PC-9 (cell line): ENCODE measurements at regions not wholly inside any gene's neighbourhood (a gene's known extent, or its start where the extent isn't known, plus 50 kb on each side); places are given as distances from the start of the nearest gene placed in this dataset.

Experiments
- BruUV-seq: library from RNA; stranded (reverse); fragments of 400-500 nt; replicated peaks from 2 replicates; lab custom pipeline; 2021; lab: Mats Ljungman, UMichigan
- CTCF ChIA-PET: fragments of 300-600 bp; sonication (Branson Sonifier 250); formaldehyde crosslinking; loops from one replicate; lab custom pipeline; 2022; ENCODE audit warnings: antibody characterized with exemption; lab: Charles Lee
- POLR2A ChIA-PET: fragments of 300-600 bp; sonication (Branson Sonifier 250); formaldehyde crosslinking; loops from one replicate; lab custom pipeline; 2022; ENCODE audit warnings: antibody characterized with exemption; ENCODE audit not compliant: unreplicated experiment; lab: Charles Lee
- DNase-seq, 2 experiments: peaks; one replicate each; pipeline versions ENCODE4 v3.0.0 to v3.0.0-alpha.2; 2015 to 2022; ENCODE audit warnings: mixed read lengths in 1 of 2
- H2AFZ ChIP-seq: fragments of 200-600 bp; sonication (generic); 2 replicates; pipeline ENCODE4 v1.8.1; 2017; ENCODE audit warnings: antibody characterized with exemption
- H3F3A ChIP-seq: fragments of 200-600 bp; sonication (generic); 2 replicates; pipeline ENCODE4 v1.8.1; 2017; ENCODE audit warnings: antibody characterized with exemption, mild to moderate bottlenecking, low read depth; ENCODE audit not compliant: insufficient read depth
- H3K27ac ChIP-seq: fragments of 200-600 bp; sonication (generic); 2 replicates; pipeline ENCODE4 v1.6.1; 2016; ENCODE audit warnings: mixed run types
- H3K27me3 ChIP-seq: fragments of 200-600 bp; sonication (generic); 2 replicates; pipeline ENCODE4 v1.6.1; 2016; ENCODE audit warnings: low read depth, mixed run types; ENCODE audit not compliant: insufficient read depth
- H3K36me3 ChIP-seq: fragments of 200-600 bp; sonication (generic); 2 replicates; pipeline ENCODE4 v1.6.1; 2016; ENCODE audit warnings: low read depth, mixed run types
- H3K4me1 ChIP-seq: fragments of 200-600 bp; sonication (generic); replicated peaks from 2 replicates; pipeline ENCODE4 v1.6.1; 2016; ENCODE audit warnings: mixed run types; ENCODE audit not compliant: insufficient read depth
- H3K4me2 ChIP-seq: fragments of 200-600 bp; sonication (generic); 2 replicates; pipeline ENCODE4 v1.6.1; 2017; ENCODE audit warnings: mixed run types
- H3K4me3 ChIP-seq: fragments of 200-600 bp; sonication (generic); 2 replicates; pipeline ENCODE4 v1.6.1; 2016; ENCODE audit warnings: mixed run types
- H3K79me2 ChIP-seq: fragments of 200-600 bp; sonication (generic); 2 replicates; pipeline ENCODE4 v1.6.1; 2017; ENCODE audit warnings: low read depth, mixed run types
- H3K9me2 ChIP-seq: fragments of 200-600 bp; sonication (generic); 2 replicates; pipeline ENCODE4 v1.8.1; 2017; ENCODE audit warnings: mild to moderate bottlenecking; ENCODE audit not compliant: insufficient read depth
- H3K9me3 ChIP-seq: fragments of 200-600 bp; sonication (generic); 2 replicates; pipeline ENCODE4 v1.8.1; 2016; ENCODE audit warnings: low read depth; ENCODE audit not compliant: insufficient read depth
- H4K20me1 ChIP-seq: fragments of 200-600 bp; sonication (generic); 2 replicates; pipeline ENCODE4 v1.8.1; 2017; ENCODE audit not compliant: insufficient read depth
- CTCF ChIP-seq: fragments of 200-600 bp; sonication (generic); conservative IDR thresholded peaks from 2 replicates; pipeline ENCODE4 v1.6.1; 2017; ENCODE audit warnings: mixed run types, antibody characterized with exemption, mild to moderate bottlenecking, moderate library complexity
- EZH2 ChIP-seq: fragments of 200-600 bp; sonication (generic); IDR thresholded peaks from 2 replicates; pipeline ENCODE4 v1.8.0; 2017; ENCODE audit warnings: antibody characterized with exemption, low read depth
- intact Hi-C: fragments of 100-400 bp; cut with micrococcal nuclease; formaldehyde crosslinking; loops from one replicate; pipeline ENCODE4 v1.10.0; 2022; ENCODE audit not compliant: unreplicated experiment

- Histone ChIP-seq H3K4me2 (no peak overlapping the region), H3K4me3 (no peak overlapping the region), H3K79me2 (no peaks in the 10 kb centered on the region), H3F3A (peaks cover 5% of the 10 kb centered on the region; the same call in 1 of the 2 replicates), H3K27ac (no peak overlapping the region), H3K27me3 (no peaks in the 10 kb centered on the region), H2AFZ (no peak overlapping the region), H3K9me2 (no peaks in the 10 kb centered on the region), H3K9me3 (0 out of 2 replicates have a peak, but pooled peaks cover 8% of the 10 kb centered on the region), H4K20me1 (no peaks in the 10 kb centered on the region), H3K36me3 (no peaks in the 10 kb centered on the region), H3K4me1 (peaks cover 26% of the 10 kb centered on the region)
- no peak for TF ChIP-seq EZH2
- no peak for TF ChIP-seq CTCF
- no TSS peak for BruUV-seq
- POLR2A ChIA-PET: no interaction called here
- intact Hi-C loops: no loop called here
- CTCF ChIA-PET: no interaction called here
- DNase-seq: no peak
Observed at GRCh38 chr1:64318428-64318827, 115.0 kb downstream of the UBE2U start.

DNA sequence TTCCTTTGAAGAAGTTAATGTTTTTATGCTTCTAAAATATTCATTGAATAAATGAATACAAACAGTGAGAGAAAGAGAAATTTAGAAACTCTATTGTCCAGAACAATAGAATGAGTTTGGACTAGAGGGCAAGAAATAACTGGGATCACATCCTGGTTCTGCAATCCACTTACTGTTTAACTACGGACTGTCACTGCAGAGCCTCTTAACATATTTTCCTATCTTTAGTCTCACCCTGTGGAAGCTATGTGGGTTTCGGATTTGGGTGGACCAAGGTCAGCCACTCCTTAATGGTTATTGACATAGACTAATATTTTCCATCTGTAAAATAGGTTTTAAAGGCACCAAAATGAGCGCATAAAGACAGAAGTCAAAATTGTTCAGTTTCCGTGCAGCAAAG lies 116.6 kb downstream of the UBE2U start:
- H2AFZ ChIP-seq: 0 out of 2 replicates have a peak overlapping the region, but pooled peaks have one; percentile 12
- peaks cover 5% of the 10 kb centered on the region; the same call in 1 of the 2 replicates for H3F3A ChIP-seq
- 0 out of 2 replicates have a peak, but pooled peaks cover 8% of the 10 kb centered on the region for H3K9me3 ChIP-seq
- H4K20me1 ChIP-seq: no peaks in the 10 kb centered on the region
- TF ChIP-seq EZH2: no peak
- no peak for TF ChIP-seq CTCF
- H3K4me1 ChIP-seq: peaks cover 26% of the 10 kb centered on the region
- H3K79me2 ChIP-seq: no peaks in the 10 kb centered on the region
- no peaks in the 10 kb centered on the region for H3K9me2 ChIP-seq
- H3K4me2 ChIP-seq: peak overlapping the region; percentile 35; the same call in 1 of the 2 replicates
- H3K4me3 ChIP-seq: no peak overlapping the region
- DNase-seq: no peak
- ChIA-PET CTCF (interaction anchor here (0.6 kb wide), 1 partner anchor 49 kb away, joined by 7 read pairs; no protein-coding TSS in a partner anchor), POLR2A (no interaction called here)
- no peaks in the 10 kb centered on the region for H3K27me3 ChIP-seq
- intact Hi-C loops: loop anchor here (1.0 kb wide), 1 partner anchor 23 kb away; no protein-coding TSS in a partner anchor
- peak overlapping the region; percentile 41; the same call in 1 of the 2 replicates for H3K27ac ChIP-seq
- H3K36me3 ChIP-seq: no peaks in the 10 kb centered on the region
- no TSS peak for BruUV-seq

DNA sequence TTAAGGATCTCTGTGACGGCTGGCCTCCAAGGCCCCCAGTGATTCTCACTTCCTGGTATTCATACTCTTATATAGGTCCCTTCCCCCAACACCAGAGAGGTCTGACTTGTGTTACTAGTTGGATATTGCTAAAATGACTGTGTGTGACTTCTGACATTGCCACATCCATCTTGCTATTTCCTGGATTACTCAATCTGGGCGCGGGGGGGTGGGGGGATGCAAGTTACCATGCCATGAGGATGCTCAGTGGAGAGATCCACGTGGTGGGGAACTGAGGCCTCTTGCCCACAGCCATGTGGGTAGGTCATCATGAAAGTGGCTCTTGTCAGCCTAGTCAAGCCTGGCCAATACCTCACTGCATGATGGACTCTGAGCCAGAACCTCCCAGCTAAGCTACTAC lies 117.0 kb downstream of the UBE2U start:
- H3K9me3 ChIP-seq: 0 out of 2 replicates have a peak, but pooled peaks cover 8% of the 10 kb centered on the region
- H3K79me2 ChIP-seq: no peaks in the 10 kb centered on the region
- no peak for TF ChIP-seq CTCF
- H3F3A ChIP-seq: peaks cover 5% of the 10 kb centered on the region; the same call in 1 of the 2 replicates
- ChIA-PET CTCF (interaction anchor here (0.6 kb wide), 1 partner anchor 50 kb away, joined by 7 read pairs; no protein-coding TSS in a partner anchor), POLR2A (no interaction called here)
- BruUV-seq: no TSS peak
- peaks cover 26% of the 10 kb centered on the region for H3K4me1 ChIP-seq
- peak in 1 of 2 experiments; percentile 74 for DNase-seq
- peak overlapping the region; percentile 35; the same call in 1 of the 2 replicates for H3K4me2 ChIP-seq
- H3K9me2 ChIP-seq: no peaks in the 10 kb centered on the region
- peak overlapping the region; percentile 41; the same call in 1 of the 2 replicates for H3K27ac ChIP-seq
- H4K20me1 ChIP-seq: no peaks in the 10 kb centered on the region
- H3K27me3 ChIP-seq: no peaks in the 10 kb centered on the region
- 0 out of 2 replicates have a peak overlapping the region, but pooled peaks have one; percentile 12 for H2AFZ ChIP-seq
- intact Hi-C loops: loop anchor here (1.0 kb wide), 1 partner anchor 23 kb away; no protein-coding TSS in a partner anchor
- no peaks in the 10 kb centered on the region for H3K36me3 ChIP-seq
- no peak overlapping the region for H3K4me3 ChIP-seq
